Gastroesophageal sphincter (tissue), 4 donors: ENCODE measurements at regions not wholly inside any gene's neighbourhood (a gene's known extent, or its start where the extent isn't known, plus 50 kb on each side); places are given as distances from the start of the nearest gene placed in this dataset.

Source experiments
- ATAC-seq: fragments of 150-250 bp; one replicate; pipeline ENCODE4 v1.9.1; 2016; ENCODE audit warnings: mild to moderate bottlenecking, moderate library complexity
- H3K27ac ChIP-seq, 4 donors: fragments of 200-600 bp; sonication (generic) in 3 of 4; 1 replicate in 3 of 4; 2 replicates in 1 of 4; pipeline ENCODE4 v1.5.1; 2016 to 2019
- H3K27me3 ChIP-seq: fragments of 200-600 bp; sonication (generic); one replicate; pipeline ENCODE4 v1.5.1; 2019
- H3K36me3 ChIP-seq, 2 donors: fragments of 200-600 bp; sonication (generic); one replicate each; pipeline ENCODE4 v1.5.1; 2019; ENCODE audit warnings: control low read depth in 1 of 2
- H3K4me1 ChIP-seq, 3 donors: fragments of 200-600 bp; sonication (generic); 1 replicate in 2 of 3; 2 replicates in 1 of 3; pipeline ENCODE4 v1.5.1; 2016 to 2019; ENCODE audit warnings: control low read depth in 2 of 3
- H3K4me3 ChIP-seq, 2 donors: fragments of 200-600 bp; sonication (generic); one replicate each; pipeline ENCODE4 v1.5.1; 2019; ENCODE audit warnings: mild to moderate bottlenecking in 1 of 2, moderate library complexity in 1 of 2
- H3K9me3 ChIP-seq, 3 donors: fragments of 200-600 bp; sonication (generic); one replicate each; pipeline ENCODE4 v1.5.1; 2017 to 2019; ENCODE audit warnings: control low read depth in 2 of 3
- CTCF ChIP-seq, 4 experiments: fragments of 200-600 bp in 2 of 4; fragments of 450-650 bp in 2 of 4; sonication (generic) in 1 of 4; IDR thresholded peaks; one replicate each; pipeline ENCODE4 v1.5.1; 2017 to 2019; ENCODE audit warnings: antibody characterized with exemption in 4 of 4, mild to moderate bottlenecking in 2 of 4, moderate library complexity in 2 of 4
- EP300 ChIP-seq: sonication (generic); formaldehyde crosslinking; IDR thresholded peaks from one replicate; pipeline ENCODE4 v1.6.1; 2017; ENCODE audit warnings: antibody characterized with exemption, mild to moderate bottlenecking
- POLR2A ChIP-seq, 2 donors: fragments of 450-650 bp; IDR thresholded peaks; one replicate each; pipeline ENCODE4 v1.6.1; 2017; ENCODE audit warnings: antibody characterized with exemption in 2 of 2, mild to moderate bottlenecking in 2 of 2, moderate library complexity in 1 of 2
- POLR2AphosphoS5 ChIP-seq: sonication (generic); formaldehyde crosslinking; IDR thresholded peaks from one replicate; pipeline ENCODE4 v1.6.1; 2017; ENCODE audit warnings: antibody characterized with exemption
- WGBS, 2 donors: methylation state at CpG; one replicate each; pipeline ENCODE4 v1.1.5; 2018; ENCODE audit warnings: low coverage in 1 of 2; 5-methylcytosine and 5-hydroxymethylcytosine counted together

GRCh38 chr1:243930822-243931671 lies 81.0 kb upstream of the AKT3 start:
- TF ChIP-seq CTCF (IDR thresholded peaks at IDR 0.05), result no peak
- TF ChIP-seq POLR2AphosphoS5, result no peak
- no peak for TF ChIP-seq POLR2A (IDR thresholded peaks at IDR 0.05)
- no peak for TF ChIP-seq EP300
- peaks cover 32% of the 10 kb centered on the region for H3K27me3 ChIP-seq
- ATAC-seq, result no peak
- peaks cover 0 to 6% (median 0%) of the 10 kb centered on the region in 3 donors for H3K9me3 ChIP-seq
- WGBS, 2 donors, result 13 to 28% methylated on average over 9 to 13 of the region's 24 CpGs
- H3K4me1 ChIP-seq, result peaks cover 0 to 7% (median 0%) of the 10 kb centered on the region in 3 donors
- no peaks in the 10 kb centered on the region for H3K36me3 ChIP-seq
- no peak overlapping the region for H3K4me3 ChIP-seq
- H3K27ac ChIP-seq, result no peak overlapping the region

DNA sequence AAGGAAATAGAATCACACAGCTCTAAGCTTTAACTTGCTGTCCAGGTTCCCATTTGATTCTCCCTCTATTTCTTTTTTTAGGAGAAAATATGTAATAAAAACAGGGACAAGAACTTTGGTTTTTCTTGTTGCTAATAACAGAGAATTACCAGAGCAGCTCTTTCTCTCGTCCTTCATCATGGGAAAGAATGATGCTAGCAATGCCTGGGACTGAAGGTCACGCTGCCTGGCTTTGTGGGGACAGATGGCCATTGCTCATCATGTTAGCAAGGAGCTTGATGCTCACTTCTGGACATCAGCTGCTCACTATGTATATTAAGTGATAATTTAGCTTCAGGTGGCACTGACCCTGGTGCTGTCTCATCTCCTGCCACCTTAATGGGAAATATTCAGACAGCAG lies 77.3 kb upstream of the AKT3 start:
- no peak for ATAC-seq
- no peaks in the 10 kb centered on the region for H3K9me3 ChIP-seq
- H3K27ac ChIP-seq, result no peak overlapping the region
- TF ChIP-seq POLR2AphosphoS5, result no peak
- TF ChIP-seq POLR2A (IDR thresholded peaks at IDR 0.05), result no peak
- TF ChIP-seq EP300, result no peak
- TF ChIP-seq CTCF (IDR thresholded peaks at IDR 0.05), result no peak
- H3K4me3 ChIP-seq, result no peak overlapping the region
- no peaks in the 10 kb centered on the region for H3K36me3 ChIP-seq
- 43 to 83% methylated on average over 1 of the region's 2 CpGs for WGBS, 2 donors
- H3K27me3 ChIP-seq, result peaks cover 14% of the 10 kb centered on the region
- peaks cover 0 to 7% (median 0%) of the 10 kb centered on the region in 3 donors for H3K4me1 ChIP-seq

- H3K27ac ChIP-seq, result no peak overlapping the region
- TF ChIP-seq EP300 (no peak), POLR2A (IDR thresholded peaks at IDR 0.05) (no peak), POLR2AphosphoS5 (no peak), CTCF (IDR thresholded peaks at IDR 0.05) (no peak)
- no peaks in the 10 kb centered on the region for H3K9me3 ChIP-seq
- H3K36me3 ChIP-seq, result no peaks in the 10 kb centered on the region
- peaks cover 0 to 7% (median 0%) of the 10 kb centered on the region in 3 donors for H3K4me1 ChIP-seq
- no peak overlapping the region for H3K4me3 ChIP-seq
- no peak for ATAC-seq
- 39 to 56% methylated on average over 4 to 6 of the region's 6 CpGs for WGBS, 2 donors
- H3K27me3 ChIP-seq, result peaks cover 9% of the 10 kb centered on the region
Observed at GRCh38 chr1:243926803-243927245, 76.8 kb upstream of the AKT3 start.

DNA sequence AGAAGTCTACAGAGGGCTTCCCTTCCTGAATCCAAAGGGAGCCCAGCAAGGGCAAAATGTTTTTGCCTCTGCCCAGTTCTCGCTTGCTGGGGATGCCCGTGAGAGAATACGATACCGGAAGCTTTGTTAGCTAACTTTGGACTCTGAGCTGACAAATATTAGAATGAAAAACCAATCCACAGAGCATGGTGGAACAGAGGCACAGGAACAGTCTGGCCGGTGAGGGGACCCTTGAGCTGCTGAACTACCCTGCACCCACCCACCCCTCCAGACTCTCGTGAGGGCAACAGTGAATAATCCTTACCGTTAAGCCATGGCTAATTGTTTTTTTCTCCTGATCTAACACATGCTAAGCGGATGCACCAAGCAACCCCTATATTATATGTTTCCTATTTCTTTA lies 76.3 kb upstream of the AKT3 start:
- H3K36me3 ChIP-seq, result no peaks in the 10 kb centered on the region
- H3K4me1 ChIP-seq, result peaks cover 0 to 3% (median 0%) of the 10 kb centered on the region in 3 donors
- peaks cover 4% of the 10 kb centered on the region for H3K27me3 ChIP-seq
- H3K4me3 ChIP-seq, result no peak overlapping the region
- no peak overlapping the region for H3K27ac ChIP-seq
- H3K9me3 ChIP-seq, result no peaks in the 10 kb centered on the region
- TF ChIP-seq POLR2A (IDR thresholded peaks at IDR 0.05) (no peak), EP300 (no peak), CTCF (IDR thresholded peaks at IDR 0.05) (no peak), POLR2AphosphoS5 (no peak)
- ATAC-seq, result no peak
- WGBS, 2 donors, result 71 to 92% methylated on average over 2 to 4 of the region's 8 CpGs
